Hematopoietic multipotent progenitor cell treated with erythropoietin and hydrocortisone succinate and interleukin-3 and kit ligand, for 15 days (in vitro differentiated cells): ENCODE measurements at regions not wholly inside any gene's neighbourhood (a gene's known extent, or its start where the extent isn't known, plus 50 kb on each side); places are given as distances from the start of the nearest gene placed in this dataset.

Experiments
- DNase-seq: peaks from one replicate; pipeline ENCODE4 v3.0.0-alpha.2; 2015; ENCODE audit warnings: low spot score

GRCh38 chr22:47772864-47773263, 1010.4 kb downstream of the TBC1D22A start:
- no peak for DNase-seq

GRCh38 chr22:47769652-47770051, 1007.2 kb downstream of the TBC1D22A start:
- no peak for DNase-seq

DNA sequence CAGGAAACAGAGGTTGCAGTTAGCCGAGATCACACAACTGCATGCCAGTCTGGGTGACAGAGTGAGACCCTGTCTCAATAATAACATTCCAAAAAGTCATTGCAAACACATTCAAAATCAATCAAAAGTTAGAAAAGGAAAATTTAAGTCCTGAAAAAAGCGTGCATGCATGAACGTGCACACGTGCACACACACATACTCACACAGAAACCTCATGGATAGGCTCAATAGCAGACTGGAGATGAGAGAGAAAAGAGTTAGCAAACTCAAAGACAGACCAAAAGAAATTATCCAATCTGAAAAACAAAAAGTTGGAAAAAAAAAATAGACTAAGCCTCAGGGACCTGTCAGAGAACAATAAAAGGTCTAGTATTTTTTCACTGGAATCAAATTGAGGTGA, 1005.6 kb downstream of the TBC1D22A start:
- DNase-seq, result no peak

DNA sequence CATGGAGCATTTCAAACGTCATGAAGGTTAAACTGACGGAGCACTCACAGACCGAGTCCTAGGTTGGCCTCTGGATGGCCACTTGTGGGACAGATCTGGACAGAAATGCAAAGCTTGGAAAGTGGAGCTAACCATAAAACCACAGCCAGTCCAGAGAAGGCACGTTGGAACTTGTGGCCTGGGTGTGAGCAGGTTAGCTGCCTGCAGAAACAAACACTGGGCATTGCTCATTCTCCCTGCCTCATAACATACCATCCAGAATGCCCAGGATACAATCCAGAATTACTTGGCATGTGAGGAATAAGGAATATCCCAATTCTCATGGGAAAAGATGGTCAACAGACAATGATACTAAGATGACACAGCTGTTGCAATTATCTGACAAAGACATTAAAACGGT, 1005.0 kb downstream of the TBC1D22A start:
- DNase-seq, result no peak

- DNase-seq, result no peak
These were observed 1003.3 kb downstream of the TBC1D22A start for GRCh38 chr22:47765757-47766156.

DNA sequence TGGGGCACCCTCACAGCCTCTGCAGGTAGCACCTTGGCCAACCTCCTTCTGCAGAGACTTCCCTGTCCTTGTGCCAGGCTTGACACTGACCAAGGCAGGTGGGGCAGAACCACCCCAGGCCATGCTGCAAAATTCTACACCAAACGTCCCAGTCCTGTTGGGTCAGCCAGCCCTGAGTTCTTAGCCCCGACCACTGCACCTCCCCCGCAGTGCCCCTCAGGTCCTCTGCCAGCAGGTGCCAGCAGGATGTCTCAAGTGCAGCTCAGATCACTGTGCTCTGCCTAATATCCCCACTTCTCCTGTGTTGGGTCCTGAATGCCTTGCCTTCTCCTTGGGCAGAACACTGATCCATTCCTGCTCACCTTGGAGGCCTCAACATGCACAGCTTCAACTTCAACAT, 999.7 kb downstream of the TBC1D22A start:
- no peak for DNase-seq

DNA sequence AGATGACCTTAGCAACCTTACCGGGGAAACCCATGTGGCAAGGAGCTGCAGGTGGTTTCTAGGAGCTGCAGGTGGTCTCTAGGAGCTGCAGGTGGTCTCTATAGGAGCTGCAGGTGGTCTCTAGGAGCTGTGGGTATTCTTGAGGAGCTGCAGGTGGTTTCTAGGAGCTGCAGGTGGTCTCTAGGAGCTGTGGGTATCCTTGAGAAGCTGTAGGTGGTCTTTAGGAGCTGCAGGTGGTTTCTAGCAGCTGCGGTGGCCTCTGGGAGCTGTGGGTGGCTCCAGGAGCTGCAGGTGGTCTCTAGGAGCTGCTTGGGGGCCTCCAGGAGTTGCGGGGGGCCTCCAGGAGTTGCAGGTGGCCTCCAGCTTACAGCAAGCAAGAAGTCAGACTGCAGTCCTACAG, 997.5 kb downstream of the TBC1D22A start:
- DNase-seq, result no peak

DNA sequence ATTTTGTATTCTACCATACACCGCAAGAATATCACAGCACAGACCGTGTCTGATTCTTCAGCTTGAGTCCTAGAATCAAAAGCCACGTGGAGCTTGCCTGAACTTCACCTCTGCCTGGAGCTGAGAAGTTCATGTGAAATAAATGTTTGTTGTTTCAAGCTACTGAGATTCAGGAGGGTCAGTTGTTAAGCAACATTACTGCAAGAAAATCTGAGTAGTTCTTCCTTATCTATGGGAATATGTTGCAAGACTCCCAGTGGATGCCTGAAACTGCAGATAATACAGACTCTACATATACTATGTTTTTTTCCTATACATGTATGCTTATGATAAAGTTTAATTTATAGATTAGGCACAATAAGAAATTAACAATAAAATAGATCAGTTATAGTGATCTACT, 995.3 kb downstream of the TBC1D22A start:
- no peak for DNase-seq

GRCh38 chr22:47750086-47750485, 987.6 kb downstream of the TBC1D22A start:
- no peak for DNase-seq

DNA sequence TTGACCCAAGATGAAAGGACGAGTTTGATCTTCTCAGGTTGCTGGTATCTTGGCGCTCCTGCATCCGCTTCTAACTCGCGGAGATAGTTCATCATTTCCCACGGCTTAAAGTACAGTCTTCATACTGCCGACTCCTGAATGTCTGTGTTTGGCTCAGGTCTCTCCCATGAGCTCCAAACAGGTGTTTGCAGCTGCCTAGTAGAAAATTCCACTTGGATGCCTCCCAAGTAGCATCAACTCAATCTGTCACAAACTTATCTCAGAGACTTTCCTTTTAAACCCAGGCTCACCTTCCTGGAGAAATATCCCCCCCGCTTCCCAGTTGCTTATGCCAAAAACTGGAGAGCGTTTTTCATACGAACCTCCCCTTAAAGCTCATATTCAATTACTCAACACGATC, 986.5 kb downstream of the TBC1D22A start:
- no peak for DNase-seq

GRCh38 chr22:47748271-47748670, 985.8 kb downstream of the TBC1D22A start:
- no peak for DNase-seq

DNA sequence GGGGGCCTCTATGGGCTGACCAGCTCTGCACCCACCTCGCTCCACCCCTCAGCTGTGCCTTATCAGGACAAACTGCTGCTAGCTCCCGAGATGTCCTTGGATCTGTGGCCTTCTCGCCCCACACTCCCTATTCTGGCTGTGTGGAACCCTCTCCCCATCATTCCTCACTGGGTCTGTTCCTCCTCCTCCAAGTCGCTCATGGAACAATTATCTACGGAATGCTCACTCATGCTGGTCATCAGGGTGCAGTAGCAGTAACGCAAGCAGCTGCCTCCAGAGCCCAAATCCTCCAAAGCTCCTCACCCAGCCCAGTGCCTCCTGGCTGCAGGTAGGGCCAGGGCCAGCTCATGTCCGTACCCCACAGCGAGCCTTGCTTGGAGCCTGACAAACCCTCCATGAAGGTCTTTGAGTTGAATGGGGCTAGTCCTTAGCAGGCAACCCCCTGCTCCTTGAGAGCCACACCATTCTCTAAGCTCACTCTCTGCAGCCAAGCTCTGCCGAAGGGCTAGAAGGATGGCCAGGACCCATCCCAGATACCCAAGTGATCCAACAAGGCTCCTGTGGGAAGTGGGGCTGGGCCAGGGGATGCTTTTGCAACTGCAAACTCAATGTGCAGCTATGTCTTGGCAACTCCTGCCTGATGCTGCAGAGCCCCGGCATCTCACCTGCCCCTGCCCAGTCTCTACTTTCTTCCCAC, 977.8 kb downstream of the TBC1D22A start:
- DNase-seq, result no peak

- DNase-seq, result no peak
These were observed 977.0 kb downstream of the TBC1D22A start for GRCh38 chr22:47739291-47740015.

GRCh38 chr22:47738472-47739013, 976.1 kb downstream of the TBC1D22A start:
- no peak for DNase-seq

DNA sequence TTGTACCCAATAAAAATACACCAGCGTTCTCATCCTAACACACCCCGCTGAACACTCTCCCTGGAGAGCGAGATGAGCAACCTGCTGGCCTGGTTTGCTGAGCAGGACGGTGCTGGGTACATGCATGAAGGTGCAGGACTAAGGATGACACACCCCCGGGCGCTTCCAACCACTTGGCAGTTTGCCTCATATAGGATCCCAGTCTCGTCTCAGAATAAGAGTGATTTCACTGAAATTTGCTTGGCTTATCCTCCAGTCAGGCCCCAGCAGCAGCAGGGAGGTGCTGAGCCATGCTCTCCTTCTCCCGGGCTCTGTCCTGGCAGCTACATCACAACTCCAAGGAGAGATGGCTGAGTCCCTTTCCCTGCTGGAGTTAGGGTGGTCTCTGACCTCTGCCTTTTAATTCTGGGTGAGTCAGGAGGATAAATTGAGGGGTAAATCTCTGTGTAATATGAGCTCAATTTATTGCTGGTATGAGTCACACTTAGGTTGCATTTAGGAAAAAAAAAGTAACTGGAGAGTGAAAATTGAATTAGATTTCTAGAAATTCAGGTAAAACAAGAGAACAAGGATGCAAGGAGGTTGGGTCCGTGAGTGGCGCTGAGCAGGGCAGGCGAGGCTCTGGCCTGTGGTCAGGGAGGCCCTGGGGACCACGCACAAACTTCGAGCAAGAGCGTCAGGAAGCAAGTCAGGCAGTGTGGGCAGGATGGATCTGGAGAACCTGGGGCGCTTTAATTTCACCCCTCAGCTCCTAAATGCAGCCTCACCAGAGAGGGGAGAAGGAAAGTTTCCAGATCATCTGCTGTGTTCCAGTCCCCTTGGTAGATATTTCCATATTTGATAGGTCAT, 974.0 kb downstream of the TBC1D22A start:
- no peak for DNase-seq

GRCh38 chr22:47734511-47734910, 972.1 kb downstream of the TBC1D22A start:
- DNase-seq, result no peak

GRCh38 chr22:47727641-47728040, 965.2 kb downstream of the TBC1D22A start:
- no peak for DNase-seq

- no peak for DNase-seq
These were observed 962.3 kb downstream of the TBC1D22A start for GRCh38 chr22:47724751-47725150.

GRCh38 chr22:47724030-47724429, 961.6 kb downstream of the TBC1D22A start:
- no peak for DNase-seq

DNA sequence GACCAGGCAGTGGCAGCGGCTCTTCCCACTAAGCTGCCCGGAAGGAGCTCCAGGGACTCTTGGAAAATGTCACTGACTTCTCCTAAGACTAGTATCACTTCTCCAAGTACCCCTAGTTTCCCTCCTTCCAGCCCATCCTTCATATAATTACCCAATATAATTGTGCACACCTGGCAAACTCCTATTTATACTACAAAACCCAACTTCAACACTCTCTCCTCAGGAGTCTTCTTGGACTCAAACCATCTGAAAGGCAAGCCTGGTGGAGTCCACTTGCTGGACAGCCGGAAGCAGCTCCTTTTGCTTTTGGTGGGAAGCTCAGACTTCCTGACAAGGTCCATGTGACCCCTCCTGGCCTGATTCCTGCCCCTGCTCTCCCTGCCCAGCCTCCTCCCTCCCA, 955.9 kb downstream of the TBC1D22A start:
- no peak for DNase-seq

GRCh38 chr22:47716890-47717615, 954.6 kb downstream of the TBC1D22A start:
- DNase-seq, result no peak
